GM12873 (cell line): ENCODE measurements at regions not wholly inside any gene's neighbourhood (a gene's known extent, or its start where the extent isn't known, plus 50 kb on each side); places are given as distances from the start of the nearest gene placed in this dataset.

Experiments used
- TF ChIP-seq, protein P1 (sequence below): IDR thresholded peaks from 2 replicates; pipeline ENCODE4 v1.5.1; 2012; ENCODE audit warnings: low read depth, mild to moderate bottlenecking, moderate library complexity, low read length, control low read depth; ENCODE audit not compliant: insufficient read depth; ENCODE audit errors: missing control alignments

DNA sequence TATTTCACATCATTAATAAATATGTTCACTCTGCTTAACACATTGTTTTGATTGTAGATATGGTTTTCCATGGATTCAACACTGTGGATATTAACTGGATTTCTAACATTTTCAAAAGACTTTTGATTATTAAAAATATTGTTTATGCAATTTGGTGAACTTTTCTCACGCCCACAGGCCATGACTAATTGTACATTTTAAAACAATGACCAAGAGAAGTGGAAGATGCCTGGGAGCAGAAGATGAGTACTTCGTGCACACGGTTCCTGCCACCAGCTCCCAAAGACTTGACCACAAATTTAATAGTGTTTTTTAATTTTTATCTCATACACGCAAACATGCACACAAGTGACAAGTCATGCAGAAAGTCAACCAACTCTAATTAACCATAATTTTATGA lies 451.0 kb upstream of the ADARB2 start:
- TF ChIP-seq, protein P1, sequence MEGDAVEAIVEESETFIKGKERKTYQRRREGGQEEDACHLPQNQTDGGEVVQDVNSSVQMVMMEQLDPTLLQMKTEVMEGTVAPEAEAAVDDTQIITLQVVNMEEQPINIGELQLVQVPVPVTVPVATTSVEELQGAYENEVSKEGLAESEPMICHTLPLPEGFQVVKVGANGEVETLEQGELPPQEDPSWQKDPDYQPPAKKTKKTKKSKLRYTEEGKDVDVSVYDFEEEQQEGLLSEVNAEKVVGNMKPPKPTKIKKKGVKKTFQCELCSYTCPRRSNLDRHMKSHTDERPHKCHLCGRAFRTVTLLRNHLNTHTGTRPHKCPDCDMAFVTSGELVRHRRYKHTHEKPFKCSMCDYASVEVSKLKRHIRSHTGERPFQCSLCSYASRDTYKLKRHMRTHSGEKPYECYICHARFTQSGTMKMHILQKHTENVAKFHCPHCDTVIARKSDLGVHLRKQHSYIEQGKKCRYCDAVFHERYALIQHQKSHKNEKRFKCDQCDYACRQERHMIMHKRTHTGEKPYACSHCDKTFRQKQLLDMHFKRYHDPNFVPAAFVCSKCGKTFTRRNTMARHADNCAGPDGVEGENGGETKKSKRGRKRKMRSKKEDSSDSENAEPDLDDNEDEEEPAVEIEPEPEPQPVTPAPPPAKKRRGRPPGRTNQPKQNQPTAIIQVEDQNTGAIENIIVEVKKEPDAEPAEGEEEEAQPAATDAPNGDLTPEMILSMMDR, result no peak

DNA sequence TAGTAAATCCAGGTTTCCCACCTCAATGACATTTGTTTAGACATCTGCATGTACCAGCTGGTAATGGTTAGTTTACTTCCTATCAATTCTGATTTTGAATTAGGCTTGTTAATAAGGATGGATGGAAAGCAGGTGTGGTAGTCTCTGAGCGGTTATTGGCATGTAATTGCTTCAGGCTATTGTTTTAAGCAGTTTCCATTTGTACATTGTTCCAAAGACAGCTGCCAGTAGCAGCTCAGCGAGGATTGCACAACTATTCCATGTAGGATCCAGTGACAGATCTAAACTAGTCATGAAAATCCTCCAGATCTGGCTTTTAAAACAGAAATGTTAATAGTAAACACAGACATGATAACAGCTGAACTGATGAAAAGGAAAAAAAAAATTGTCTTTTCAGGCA lies 436.0 kb upstream of the ADARB2 start:
- TF ChIP-seq, protein P1, result no peak

DNA sequence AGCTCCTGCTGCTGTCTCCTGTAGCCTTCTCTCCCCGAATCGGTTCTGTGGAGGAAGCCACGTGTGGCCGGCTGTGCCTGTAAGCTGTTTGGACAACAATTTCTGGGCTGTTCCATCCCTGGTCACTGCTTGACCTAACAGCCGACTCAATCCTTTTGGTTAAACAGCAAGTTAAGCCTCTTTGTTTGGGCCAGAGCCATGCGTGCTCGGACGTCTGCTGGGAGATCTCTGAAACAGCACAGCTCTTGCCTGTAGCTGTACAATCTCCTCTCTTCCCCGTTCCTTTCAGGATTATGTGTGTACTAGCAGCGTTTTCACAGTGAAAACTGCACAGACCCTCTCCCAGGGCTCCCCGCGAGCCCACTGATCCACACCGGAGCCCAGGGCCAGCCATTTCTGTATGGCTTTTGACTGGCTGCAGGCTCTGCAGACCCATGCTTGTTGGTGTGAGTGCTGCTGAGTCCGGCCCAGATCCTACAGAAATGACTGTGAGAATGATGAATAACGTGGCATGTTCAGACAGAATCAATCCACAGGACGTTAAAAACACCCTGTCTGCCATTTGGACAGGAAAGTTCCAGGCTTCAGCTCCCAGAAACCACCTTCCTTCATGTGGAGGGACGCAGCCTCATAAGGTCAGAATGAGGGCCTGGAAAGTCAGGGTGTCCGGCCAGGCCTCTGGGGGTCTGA lies 428.6 kb upstream of the ADARB2 start:
- TF ChIP-seq, protein P1, result no peak

DNA sequence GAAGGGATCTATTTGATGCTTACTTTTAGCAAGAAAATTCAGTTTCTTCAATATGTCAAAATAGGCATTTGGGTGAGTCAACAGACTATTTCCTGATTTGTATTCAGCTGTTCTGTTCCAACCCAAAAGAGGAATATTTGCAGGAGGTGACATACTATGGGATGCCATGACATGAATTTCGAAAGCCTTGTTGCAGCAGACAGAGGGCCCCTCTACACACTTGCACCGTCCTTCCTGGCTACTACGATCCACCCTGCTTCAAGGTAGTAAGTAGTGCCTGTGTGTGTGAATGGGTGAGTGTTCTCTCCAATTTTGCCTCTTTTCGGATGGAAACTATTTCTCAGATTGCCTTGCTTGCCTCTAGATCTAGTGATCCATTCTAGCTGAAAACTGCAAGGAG lies 413.0 kb upstream of the ADARB2 start:
- TF ChIP-seq, protein P1, result no peak

DNA sequence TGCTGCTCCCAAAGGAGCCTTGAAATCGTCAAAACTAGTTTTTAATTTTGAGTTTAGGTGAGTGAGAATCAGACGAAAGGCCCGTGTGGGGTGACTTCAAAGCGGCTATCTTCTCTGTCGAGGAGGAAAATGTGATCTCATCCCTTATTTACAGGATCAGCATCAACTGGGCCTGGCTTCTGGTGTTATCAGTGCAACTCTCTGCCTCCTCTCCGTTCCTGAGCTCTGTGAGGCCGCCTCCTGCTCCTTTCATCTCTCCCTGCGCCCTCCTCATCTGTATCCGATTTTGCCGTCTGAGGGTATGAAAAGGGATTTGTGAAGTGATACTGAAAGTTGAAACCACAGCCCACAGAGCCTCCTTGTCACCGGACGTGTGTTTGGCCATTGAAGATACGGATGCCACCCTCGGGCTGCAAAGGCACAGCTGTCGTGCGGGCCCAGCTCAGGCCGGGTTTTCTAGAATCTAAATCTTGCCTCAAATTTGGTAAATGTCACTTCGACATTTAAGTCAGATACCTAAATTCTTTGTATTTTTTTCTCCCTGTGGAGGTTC lies 408.7 kb upstream of the ADARB2 start:
- TF ChIP-seq, protein P1, result no peak

DNA sequence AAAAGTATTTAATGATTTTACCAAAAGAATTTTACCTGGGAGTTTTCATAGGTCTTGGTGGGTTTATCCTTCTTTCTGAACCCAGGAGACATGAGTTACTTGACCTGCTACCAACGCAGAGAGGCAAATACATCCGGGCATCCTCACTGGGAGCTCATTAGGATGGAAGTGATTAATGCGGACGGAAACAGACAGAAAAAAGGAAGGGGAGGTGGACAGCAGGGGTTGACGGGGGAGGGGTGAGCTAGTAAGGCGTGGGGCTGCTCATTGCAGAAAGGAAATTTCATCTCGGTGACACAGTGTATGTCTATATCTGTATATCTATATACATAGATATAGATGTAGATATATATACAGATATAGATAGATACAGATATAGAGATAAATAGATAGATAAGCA lies 408.2 kb upstream of the ADARB2 start:
- TF ChIP-seq, protein P1, result no peak

DNA sequence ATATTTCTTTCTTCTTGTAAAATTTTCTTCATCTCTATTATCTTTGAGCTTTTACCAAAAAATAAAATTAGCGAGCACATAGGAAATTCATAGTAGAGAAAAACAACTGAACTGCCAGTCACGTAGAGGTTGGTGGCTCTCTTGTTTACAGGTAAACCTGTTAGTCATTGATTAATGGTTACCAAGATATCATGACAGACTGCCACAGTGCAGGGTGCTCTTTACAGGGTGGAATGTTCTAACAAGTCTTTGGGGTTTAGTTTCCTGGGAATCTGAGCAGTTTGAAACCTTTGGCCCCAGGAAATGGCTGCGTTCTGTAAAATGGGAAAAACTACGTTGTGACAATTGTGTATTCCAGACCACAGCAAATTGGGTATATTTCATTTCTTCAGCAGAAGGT lies 407.3 kb upstream of the ADARB2 start:
- TF ChIP-seq, protein P1, result no peak
